Stomach (tissue), 4 donors: ENCODE measurements at regions not wholly inside any gene's neighbourhood (a gene's known extent, or its start where the extent isn't known, plus 50 kb on each side); places are given as distances from the start of the nearest gene placed in this dataset.

Experiments used
- POLR2A ChIP-seq, 4 donors: fragments of 450-650 bp; IDR thresholded peaks; one replicate each; pipeline ENCODE4 v1.6.1; 2016; ENCODE audit warnings: antibody characterized with exemption in 4 of 4, control low read depth in 2 of 4, mild to moderate bottlenecking in 1 of 4, moderate library complexity in 1 of 4
- POLR2AphosphoS5 ChIP-seq, 3 donors: sonication (generic); formaldehyde crosslinking; IDR thresholded peaks; one replicate each; pipeline ENCODE4 v1.6.1; 2016; ENCODE audit warnings: antibody characterized with exemption in 3 of 3
- TF ChIP-seq, protein P1 (sequence below), 7 experiments: fragments of 450-650 bp in 4 of 7; fragments of 200-600 bp in 3 of 7; sonication (generic) in 3 of 7; IDR thresholded peaks; one replicate each; pipeline ENCODE4 v1.5.1; 2016 to 2019; ENCODE audit warnings: antibody characterized with exemption in 7 of 7, control low read depth in 2 of 7, mild to moderate bottlenecking in 1 of 7

DNA sequence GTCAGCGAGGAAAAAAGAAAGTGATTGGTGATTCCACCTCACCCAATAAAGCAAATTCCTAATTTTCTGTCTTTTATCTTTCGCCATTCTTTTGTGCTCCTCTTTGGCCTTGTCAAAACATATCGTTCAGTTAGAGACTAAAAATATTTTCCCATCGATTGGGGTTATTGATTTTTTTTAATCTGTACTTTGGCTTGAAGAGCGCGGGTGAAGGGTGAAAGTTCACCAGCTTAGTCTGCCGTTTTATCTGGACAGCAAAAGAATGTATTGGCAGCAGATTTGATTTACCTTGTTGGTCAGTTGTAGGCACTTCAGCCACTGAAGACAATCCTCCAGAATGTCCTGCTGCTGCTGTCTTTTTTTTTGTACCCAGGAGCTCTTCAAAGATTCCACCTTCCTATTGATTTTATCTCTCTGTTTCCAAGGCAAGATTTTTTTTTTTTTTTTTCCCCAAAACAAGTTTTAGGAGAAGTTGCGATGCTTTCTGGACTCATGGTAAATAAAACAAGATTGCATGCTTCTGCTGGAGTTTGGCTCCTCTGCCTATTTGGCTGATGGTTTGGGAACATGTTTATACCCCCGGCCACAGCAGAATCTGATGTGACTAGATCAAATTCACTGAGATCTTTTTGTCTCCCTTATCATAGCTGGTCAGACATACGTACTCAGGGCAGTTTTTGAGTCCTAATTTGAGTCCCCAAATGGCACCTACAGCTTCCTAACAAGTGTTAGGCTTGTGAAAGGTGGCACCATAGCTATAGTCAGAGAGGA, 269.3 kb upstream of the ONECUT1 start:
- TF ChIP-seq, protein P1, sequence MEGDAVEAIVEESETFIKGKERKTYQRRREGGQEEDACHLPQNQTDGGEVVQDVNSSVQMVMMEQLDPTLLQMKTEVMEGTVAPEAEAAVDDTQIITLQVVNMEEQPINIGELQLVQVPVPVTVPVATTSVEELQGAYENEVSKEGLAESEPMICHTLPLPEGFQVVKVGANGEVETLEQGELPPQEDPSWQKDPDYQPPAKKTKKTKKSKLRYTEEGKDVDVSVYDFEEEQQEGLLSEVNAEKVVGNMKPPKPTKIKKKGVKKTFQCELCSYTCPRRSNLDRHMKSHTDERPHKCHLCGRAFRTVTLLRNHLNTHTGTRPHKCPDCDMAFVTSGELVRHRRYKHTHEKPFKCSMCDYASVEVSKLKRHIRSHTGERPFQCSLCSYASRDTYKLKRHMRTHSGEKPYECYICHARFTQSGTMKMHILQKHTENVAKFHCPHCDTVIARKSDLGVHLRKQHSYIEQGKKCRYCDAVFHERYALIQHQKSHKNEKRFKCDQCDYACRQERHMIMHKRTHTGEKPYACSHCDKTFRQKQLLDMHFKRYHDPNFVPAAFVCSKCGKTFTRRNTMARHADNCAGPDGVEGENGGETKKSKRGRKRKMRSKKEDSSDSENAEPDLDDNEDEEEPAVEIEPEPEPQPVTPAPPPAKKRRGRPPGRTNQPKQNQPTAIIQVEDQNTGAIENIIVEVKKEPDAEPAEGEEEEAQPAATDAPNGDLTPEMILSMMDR (IDR thresholded peaks at IDR 0.05): no peak
- TF ChIP-seq POLR2AphosphoS5 (IDR thresholded peaks at IDR 0.05) (no peak), POLR2A (IDR thresholded peaks at IDR 0.05) (no peak)
